ENCODE measurements at regions not wholly inside any gene's neighbourhood (a gene's known extent, or its start where the extent isn't known, plus 50 kb on each side); places are given as distances from the start of the nearest gene placed in this dataset.

DNA sequence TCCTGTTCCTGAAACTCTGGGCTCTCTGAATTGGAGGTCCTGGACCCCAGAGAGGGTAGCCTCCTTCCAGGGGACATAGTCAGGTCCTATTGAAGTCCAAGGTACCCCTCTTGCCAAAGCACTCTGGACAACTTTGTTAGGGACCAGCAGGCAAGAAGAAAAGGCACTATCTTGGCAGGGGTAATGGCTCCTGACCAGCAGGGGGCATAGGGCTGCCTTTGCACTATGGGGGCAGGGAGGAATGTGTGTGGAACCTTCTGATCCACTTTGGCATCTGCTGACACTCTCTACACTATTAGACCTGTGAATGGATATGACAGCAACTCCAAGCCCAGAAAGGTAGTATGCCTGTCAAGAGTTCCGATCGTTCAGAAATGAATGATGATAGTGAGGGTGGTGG, 179.0 kb upstream of the CD180 start:
- Histone ChIP-seq H3K27me3 (replicated peaks; ENCODE audit: insufficient read depth) (no peaks in the 10 kb centered on the region), H3K36me3 (no peaks in the 10 kb centered on the region), H3K27ac (no peak overlapping the region), H3K4me1 (ENCODE audit: control insufficient read depth in 1 of 2, low read depth in 2 of 2) (no peaks in the 10 kb centered on the region), H3K4me3 (no peak overlapping the region), H3K9me3 (no peaks in the 10 kb centered on the region)
- ATAC-seq (ENCODE audit: insufficient number of reproducible peaks, low FRiP score, low read depth) (no peak), DNase-seq (ENCODE audit: low spot score) (no peak)
- TF ChIP-seq, protein P1, sequence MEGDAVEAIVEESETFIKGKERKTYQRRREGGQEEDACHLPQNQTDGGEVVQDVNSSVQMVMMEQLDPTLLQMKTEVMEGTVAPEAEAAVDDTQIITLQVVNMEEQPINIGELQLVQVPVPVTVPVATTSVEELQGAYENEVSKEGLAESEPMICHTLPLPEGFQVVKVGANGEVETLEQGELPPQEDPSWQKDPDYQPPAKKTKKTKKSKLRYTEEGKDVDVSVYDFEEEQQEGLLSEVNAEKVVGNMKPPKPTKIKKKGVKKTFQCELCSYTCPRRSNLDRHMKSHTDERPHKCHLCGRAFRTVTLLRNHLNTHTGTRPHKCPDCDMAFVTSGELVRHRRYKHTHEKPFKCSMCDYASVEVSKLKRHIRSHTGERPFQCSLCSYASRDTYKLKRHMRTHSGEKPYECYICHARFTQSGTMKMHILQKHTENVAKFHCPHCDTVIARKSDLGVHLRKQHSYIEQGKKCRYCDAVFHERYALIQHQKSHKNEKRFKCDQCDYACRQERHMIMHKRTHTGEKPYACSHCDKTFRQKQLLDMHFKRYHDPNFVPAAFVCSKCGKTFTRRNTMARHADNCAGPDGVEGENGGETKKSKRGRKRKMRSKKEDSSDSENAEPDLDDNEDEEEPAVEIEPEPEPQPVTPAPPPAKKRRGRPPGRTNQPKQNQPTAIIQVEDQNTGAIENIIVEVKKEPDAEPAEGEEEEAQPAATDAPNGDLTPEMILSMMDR (IDR thresholded peaks at IDR 0.05) = no peak

DNA sequence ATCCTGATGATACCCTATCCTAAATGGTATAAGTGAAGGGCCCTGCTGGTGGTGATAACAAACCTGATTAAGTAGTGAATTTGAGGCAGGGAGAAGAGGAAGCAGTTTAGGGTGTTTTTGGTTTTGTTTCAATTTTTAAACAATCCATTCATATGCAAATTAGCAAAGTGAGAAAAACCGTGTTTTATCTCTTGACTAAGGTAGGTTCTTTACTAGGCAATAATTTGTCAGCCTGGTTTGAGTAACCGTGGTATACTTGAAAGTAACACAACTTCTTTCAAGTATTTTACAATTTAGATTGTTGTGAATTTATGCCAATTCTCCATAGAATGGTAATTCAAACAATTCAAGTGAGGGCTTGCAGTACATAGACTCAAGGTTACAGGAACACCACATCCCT, 177.8 kb upstream of the CD180 start:
- Histone ChIP-seq H3K4me1 (ENCODE audit: control insufficient read depth in 1 of 2, low read depth in 2 of 2) (no peaks in the 10 kb centered on the region), H3K36me3 (no peaks in the 10 kb centered on the region), H3K27ac (no peak overlapping the region), H3K9me3 (no peaks in the 10 kb centered on the region), H3K27me3 (replicated peaks; ENCODE audit: insufficient read depth) (no peaks in the 10 kb centered on the region), H3K4me3 (no peak overlapping the region)
- ATAC-seq (ENCODE audit: insufficient number of reproducible peaks, low FRiP score, low read depth) = no peak
- no peak for DNase-seq (ENCODE audit: low spot score)
- TF ChIP-seq, protein P1 (IDR thresholded peaks at IDR 0.05) = no peak

DNA sequence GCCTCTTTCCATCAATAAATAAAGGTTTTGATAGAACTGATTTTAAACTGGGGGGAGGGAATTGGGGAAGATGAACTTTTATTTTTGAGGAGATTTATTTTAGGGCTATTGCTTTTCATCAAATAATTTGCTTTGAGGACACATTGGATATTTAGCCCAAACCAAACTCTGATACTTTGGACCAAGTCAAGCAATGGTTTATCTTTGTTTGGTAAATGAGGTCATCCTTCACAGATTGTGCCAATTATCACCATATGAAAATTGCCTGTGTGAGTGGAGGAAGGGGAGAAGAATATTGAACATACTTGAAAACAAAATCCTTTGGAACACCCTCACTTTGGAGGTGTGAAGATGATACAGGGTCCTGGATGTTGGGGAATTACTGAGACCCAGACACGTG, 176.9 kb upstream of the CD180 start:
- Histone ChIP-seq H3K4me1 (ENCODE audit: control insufficient read depth in 1 of 2, low read depth in 2 of 2) (no peaks in the 10 kb centered on the region), H3K9me3 (no peaks in the 10 kb centered on the region), H3K27ac (no peak overlapping the region), H3K36me3 (no peaks in the 10 kb centered on the region), H3K4me3 (no peak overlapping the region), H3K27me3 (replicated peaks; ENCODE audit: insufficient read depth) (no peaks in the 10 kb centered on the region)
- DNase-seq (ENCODE audit: low spot score) (no peak), ATAC-seq (ENCODE audit: insufficient number of reproducible peaks, low FRiP score, low read depth) (no peak)
- TF ChIP-seq, protein P1 (IDR thresholded peaks at IDR 0.05) = no peak

DNA sequence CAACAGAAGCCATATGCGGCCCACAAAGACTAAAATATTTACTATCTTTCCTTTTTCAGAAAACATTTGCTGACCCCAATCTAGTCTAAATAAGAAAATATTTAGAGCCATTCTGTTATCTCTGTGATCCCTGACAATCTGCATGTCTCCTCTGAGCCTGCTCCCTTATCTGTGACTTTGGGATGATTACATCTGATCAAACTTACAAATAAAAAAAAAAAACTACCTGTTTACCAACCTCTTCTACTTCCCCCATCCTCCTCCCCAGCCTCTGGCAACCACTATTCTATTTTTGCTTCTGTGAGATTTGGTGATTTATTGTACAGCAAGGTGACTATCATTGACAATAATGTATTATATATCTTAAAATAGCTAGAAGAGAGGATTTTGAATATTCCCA, 176.3 kb upstream of the CD180 start:
- TF ChIP-seq, protein P1 (IDR thresholded peaks at IDR 0.05) = no peak
- Histone ChIP-seq H3K4me3 (no peak overlapping the region), H3K36me3 (no peaks in the 10 kb centered on the region), H3K4me1 (ENCODE audit: control insufficient read depth in 1 of 2, low read depth in 2 of 2) (no peaks in the 10 kb centered on the region), H3K27ac (no peak overlapping the region), H3K27me3 (replicated peaks; ENCODE audit: insufficient read depth) (no peaks in the 10 kb centered on the region), H3K9me3 (no peaks in the 10 kb centered on the region)
- ATAC-seq (ENCODE audit: insufficient number of reproducible peaks, low FRiP score, low read depth) (no peak), DNase-seq (ENCODE audit: low spot score) (no peak)

DNA sequence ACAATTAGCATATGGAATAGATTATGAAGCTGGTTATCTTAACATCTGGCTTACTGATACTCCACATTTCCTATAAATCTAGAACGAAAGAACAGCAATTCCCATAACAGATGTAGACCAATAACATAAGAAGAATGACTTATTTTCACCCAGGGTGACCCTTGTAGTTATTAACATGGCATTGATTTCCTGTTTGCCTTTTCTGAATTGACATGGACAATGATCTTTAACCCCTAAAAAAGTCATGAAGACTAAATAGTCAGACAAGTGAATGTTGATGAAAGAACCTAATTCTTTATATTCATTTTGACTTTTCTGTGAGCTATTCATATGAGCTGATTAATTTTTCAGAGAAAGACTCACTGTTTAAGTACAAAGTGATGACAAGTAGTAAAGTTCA, 175.3 kb upstream of the CD180 start:
- TF ChIP-seq, protein P1 (IDR thresholded peaks at IDR 0.05) = no peak
- ATAC-seq (ENCODE audit: insufficient number of reproducible peaks, low FRiP score, low read depth) = no peak

More for the DNA sequence above, 175.3 kb upstream of the CD180 start:
- no peak for DNase-seq (ENCODE audit: low spot score)
- no peak overlapping the region for H3K27ac ChIP-seq
- H3K27me3 ChIP-seq (replicated peaks; ENCODE audit: insufficient read depth) = no peaks in the 10 kb centered on the region
- no peaks in the 10 kb centered on the region for H3K36me3 ChIP-seq
- H3K9me3 ChIP-seq = no peaks in the 10 kb centered on the region
- no peak overlapping the region for H3K4me3 ChIP-seq
- H3K4me1 ChIP-seq (ENCODE audit: control insufficient read depth in 1 of 2, low read depth in 2 of 2) = no peaks in the 10 kb centered on the region
